Transverse colon (tissue), 4 donors: ENCODE measurements at regions not wholly inside any gene's neighbourhood (a gene's known extent, or its start where the extent isn't known, plus 50 kb on each side); places are given as distances from the start of the nearest gene placed in this dataset.

ENCODE experiments used
- DNase-seq: peaks from one replicate; pipeline ENCODE4 v3.0.0-alpha.2; 2019
- H3K27ac ChIP-seq, 4 donors: fragments of 200-600 bp; sonication (generic); 2 replicates each; pipeline ENCODE4 v1.5.1; 2016 to 2018; ENCODE audit warnings: inconsistent platforms in 4 of 4
- H3K27me3 ChIP-seq: fragments of 200-600 bp; sonication (generic); 2 replicates; pipeline ENCODE4 v1.5.1; 2017; ENCODE audit warnings: inconsistent platforms
- H3K36me3 ChIP-seq, 4 donors: fragments of 200-600 bp; sonication (generic); 2 replicates each; pipeline ENCODE4 v1.5.1; 2017 to 2019; ENCODE audit warnings: inconsistent platforms in 4 of 4
- H3K4me1 ChIP-seq, 4 donors: fragments of 200-600 bp; sonication (generic); 2 replicates each; pipeline ENCODE4 v1.5.1; 2017 to 2020; ENCODE audit warnings: inconsistent platforms in 4 of 4
- H3K4me3 ChIP-seq, 4 donors: fragments of 200-600 bp; sonication (generic); 1 replicate in 1 of 4; 2 replicates in 3 of 4; pipeline versions ENCODE4 v1.5.1 to v1.6.1; 2017 to 2019; ENCODE audit warnings: inconsistent platforms in 4 of 4
- H3K9me3 ChIP-seq, 2 donors: fragments of 200-600 bp; sonication (generic); 2 replicates each; pipeline ENCODE4 v1.5.1; 2017 to 2019; ENCODE audit warnings: inconsistent platforms in 2 of 2
- CTCF ChIP-seq, 5 experiments: fragments of 200-600 bp in 3 of 5; fragments of 450-650 bp in 2 of 5; sonication (generic) in 3 of 5; IDR thresholded peaks; 1 replicate in 2 of 5; 2 replicates in 3 of 5; pipeline ENCODE4 v1.5.1; 2016 to 2017; ENCODE audit warnings: antibody characterized with exemption in 5 of 5, inconsistent platforms in 3 of 5, mild to moderate bottlenecking in 2 of 5, moderate library complexity in 1 of 5
- EP300 ChIP-seq: sonication (generic); formaldehyde crosslinking; IDR thresholded peaks from one replicate; pipeline ENCODE4 v1.6.1; 2017; ENCODE audit warnings: antibody characterized with exemption, low read depth
- POLR2A ChIP-seq: fragments of 450-650 bp; IDR thresholded peaks from one replicate; pipeline ENCODE4 v1.6.1; 2016; ENCODE audit warnings: antibody characterized with exemption, mild to moderate bottlenecking, moderate library complexity
- POLR2AphosphoS5 ChIP-seq, 3 donors: sonication (generic); formaldehyde crosslinking; IDR thresholded peaks; one replicate each; pipeline ENCODE4 v1.6.1; 2016; ENCODE audit warnings: antibody characterized with exemption in 3 of 3
- WGBS, 2 donors: methylation state at CpG; one replicate each; pipeline ENCODE4 v1.1.5; 2018; ENCODE audit warnings: low coverage in 1 of 2; 5-methylcytosine and 5-hydroxymethylcytosine counted together
- in situ Hi-C, 4 donors: fragments of 200-750 bp; cut with MboI; loops; one replicate each; pipeline versions ENCODE4 v1.15.0 to v1.15.1; 2017; ENCODE audit warnings: low sequenced_read_pairs in 3 of 4, low pct_ligation_motif_present in 1 of 4, low pct_unique_long_range_greater_than_20kb in 1 of 4
- intact Hi-C: fragments of 100-400 bp; cut with DNase I; formaldehyde crosslinking; loops from one replicate; pipeline ENCODE4 v1.15.1; 2023; ENCODE audit warnings: low total_unique reads

- TF ChIP-seq POLR2A (no peak), POLR2AphosphoS5 (IDR thresholded peaks at IDR 0.05) (no peak), EP300 (no peak), CTCF (IDR thresholded peaks at IDR 0.05) (no peak)
- WGBS, 2 donors = 73 to 77% methylated on average over 3 to 4 of the region's 4 CpGs
- intact Hi-C loops = no loop called here
- Histone ChIP-seq H3K9me3 (no peaks in the 10 kb centered on the region), H3K27ac (peak overlapping the region; percentile 78 to 81 (median 81)), H3K36me3 (no peaks in the 10 kb centered on the region), H3K27me3 (no peaks in the 10 kb centered on the region), H3K4me1 (peaks cover 37 to 67% (median 54%) of the 10 kb centered on the region in 4 donors), H3K4me3 (no peak overlapping the region)
- in situ Hi-C loops = no loop called here
- no peak for DNase-seq
Observed at GRCh38 chr19:46946611-46947238, 72.9 kb upstream of the NPAS1 start.

DNA sequence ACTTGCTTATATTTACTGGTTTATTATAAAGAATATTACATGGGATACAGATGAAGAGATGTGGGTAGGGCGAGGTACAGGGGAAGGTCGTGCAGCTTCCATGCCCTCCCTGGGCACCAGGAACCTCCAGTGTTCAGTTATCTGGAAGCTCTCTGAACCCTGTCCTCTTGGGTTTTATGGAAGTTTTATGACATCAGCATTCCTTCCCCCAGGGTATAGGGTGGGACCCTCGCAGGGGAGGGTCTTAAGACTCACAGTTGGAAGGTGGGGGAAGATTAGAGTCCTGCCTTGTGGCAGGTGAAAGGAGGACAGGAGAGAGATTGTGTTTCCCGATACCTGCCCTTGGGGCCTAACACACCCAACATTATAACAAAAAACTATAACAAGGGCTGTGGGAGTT, 71.8 kb upstream of the NPAS1 start:
- no peak for TF ChIP-seq POLR2A
- TF ChIP-seq CTCF (IDR thresholded peaks at IDR 0.05) = no peak
- no peak for TF ChIP-seq EP300
- no peak for TF ChIP-seq POLR2AphosphoS5 (IDR thresholded peaks at IDR 0.05)
- in situ Hi-C loops = no loop called here
- no peak for DNase-seq
- Histone ChIP-seq H3K9me3 (no peaks in the 10 kb centered on the region), H3K36me3 (no peaks in the 10 kb centered on the region), H3K4me3 (no peak overlapping the region), H3K4me1 (peaks cover 43 to 77% (median 61%) of the 10 kb centered on the region in 4 donors), H3K27me3 (no peaks in the 10 kb centered on the region), H3K27ac (peak overlapping the region in 2 of 4 donors; percentile 81)
- WGBS, 2 donors = 72 to 83% methylated on average over 1 to 4 of the region's 4 CpGs
- intact Hi-C loops = no loop called here

- 0 to 41% methylated on average over 1 to 7 of the region's 7 CpGs for WGBS, 2 donors
- Histone ChIP-seq H3K4me1 (peaks cover 44 to 84% (median 60%) of the 10 kb centered on the region in 4 donors), H3K27ac (peak overlapping the region; percentile 76 to 82 (median 77)), H3K9me3 (no peaks in the 10 kb centered on the region), H3K27me3 (no peaks in the 10 kb centered on the region), H3K36me3 (no peaks in the 10 kb centered on the region), H3K4me3 (no peak overlapping the region)
- in situ Hi-C loops = no loop called here
- no peak for TF ChIP-seq EP300
- TF ChIP-seq POLR2AphosphoS5 (IDR thresholded peaks at IDR 0.05) = no peak
- no peak for TF ChIP-seq CTCF (IDR thresholded peaks at IDR 0.05)
- TF ChIP-seq POLR2A = no peak
- no peak for DNase-seq
- intact Hi-C loops = no loop called here
Observed at GRCh38 chr19:46950526-46951170, 69.0 kb upstream of the NPAS1 start.

DNA sequence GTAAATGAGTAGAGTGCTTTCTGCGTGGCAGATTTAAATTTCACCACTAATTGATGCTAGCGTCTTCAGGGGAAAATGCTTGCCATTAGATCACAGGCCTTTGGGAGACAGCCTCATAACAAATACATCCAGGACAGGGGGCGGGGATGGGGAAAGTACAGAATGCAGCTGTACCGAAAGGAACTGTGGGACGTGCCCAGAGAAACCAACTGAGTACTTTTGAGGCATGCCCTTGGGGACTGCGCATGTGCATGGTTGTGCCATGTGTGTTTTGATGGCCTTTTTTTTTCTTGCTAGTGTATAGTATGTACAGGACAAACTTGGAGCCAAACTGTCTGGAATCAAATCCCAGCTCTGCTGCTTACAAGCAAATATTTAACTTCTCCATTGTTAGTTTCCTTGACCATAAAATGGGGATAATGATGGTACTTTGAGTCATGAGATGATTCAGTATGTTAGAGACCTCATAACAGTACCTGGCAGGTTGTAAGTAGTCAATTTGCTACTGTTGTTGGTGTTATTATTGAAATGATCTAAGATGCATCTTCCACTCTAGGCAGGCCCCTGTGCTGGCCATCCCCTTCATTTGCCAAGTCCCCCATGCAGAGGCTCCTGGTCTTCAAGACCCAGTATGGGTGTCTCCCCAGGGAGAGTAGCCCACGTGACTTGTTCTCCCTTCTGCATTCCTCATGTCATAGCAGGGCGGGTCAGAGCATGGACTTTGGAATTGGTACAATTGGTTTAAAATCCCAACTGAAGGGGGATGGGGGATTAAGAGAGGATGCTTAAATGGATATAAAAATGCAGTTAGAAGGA, 68.3 kb upstream of the NPAS1 start:
- Histone ChIP-seq H3K9me3 (no peaks in the 10 kb centered on the region), H3K4me1 (peaks cover 37 to 82% (median 52%) of the 10 kb centered on the region in 4 donors), H3K4me3 (no peak overlapping the region), H3K27me3 (no peaks in the 10 kb centered on the region), H3K36me3 (no peaks in the 10 kb centered on the region), H3K27ac (peak overlapping the region; percentile 76 to 82 (median 77))
- 31 to 67% methylated on average over 2 to 8 of the region's 8 CpGs for WGBS, 2 donors
- in situ Hi-C loops (no loop called here), intact Hi-C loops (no loop called here)
- no peak for TF ChIP-seq EP300
- no peak for TF ChIP-seq CTCF (IDR thresholded peaks at IDR 0.05)
- TF ChIP-seq POLR2AphosphoS5 (IDR thresholded peaks at IDR 0.05) = peak in 1 of 3 donors; percentile 53
- TF ChIP-seq POLR2A = no peak
- DNase-seq = peak; percentile 88
